ENCODE measurements at regions not wholly inside any gene's neighbourhood (a gene's known extent, or its start where the extent isn't known, plus 50 kb on each side); places are given as distances from the start of the nearest gene placed in this dataset.

GRCh38 chr9:86521322-86521721 is 167.1 kb upstream of the TUT7 start (continued):
- TF ChIP-seq ZNF318 (IDR thresholded peaks at IDR 0.05; ENCODE audit: borderline replicate concordance in 1 of 2, low read depth in 1 of 2) (no peak), CBX3 (IDR thresholded peaks at IDR 0.05; ENCODE audit: borderline replicate concordance in 1 of 2, low read length in 2 of 2) (no peak)

Data from K562 (cell line).